ENCODE measurements at regions not wholly inside any gene's neighbourhood (a gene's known extent, or its start where the extent isn't known, plus 50 kb on each side); places are given as distances from the start of the nearest gene placed in this dataset.

- Histone ChIP-seq H3K27me3 (ENCODE audit: low read length) (no peaks in the 10 kb centered on the region), H3K9me2 (replicated peaks; ENCODE audit: insufficient read depth, low read length) (no peaks in the 10 kb centered on the region), H3K79me2 (ENCODE audit: insufficient read depth, low read length) (no peaks in the 10 kb centered on the region), H3K27ac (ENCODE audit: low read depth, low read length) (no peak overlapping the region), H3K36me3 (ENCODE audit: low read length) (no peaks in the 10 kb centered on the region), H3K9me3 (ENCODE audit: insufficient read depth, low read length) (no peaks in the 10 kb centered on the region), H2AFZ (ENCODE audit: low read depth, low read length, severe bottlenecking) (no peak overlapping the region), H3K4me2 (ENCODE audit: low read depth, low read length, poor library complexity, severe bottlenecking) (no peak overlapping the region), H3K9ac (ENCODE audit: low read length) (no peak overlapping the region), H4K20me1 (ENCODE audit: low read depth, low read length) (no peaks in the 10 kb centered on the region), H3K4me3 (ENCODE audit: insufficient read depth, low read length, poor library complexity, severe bottlenecking) (no peak overlapping the region), H3F3A (ENCODE audit: insufficient read depth) (no peaks in the 10 kb centered on the region)
- TF ChIP-seq, protein P1, sequence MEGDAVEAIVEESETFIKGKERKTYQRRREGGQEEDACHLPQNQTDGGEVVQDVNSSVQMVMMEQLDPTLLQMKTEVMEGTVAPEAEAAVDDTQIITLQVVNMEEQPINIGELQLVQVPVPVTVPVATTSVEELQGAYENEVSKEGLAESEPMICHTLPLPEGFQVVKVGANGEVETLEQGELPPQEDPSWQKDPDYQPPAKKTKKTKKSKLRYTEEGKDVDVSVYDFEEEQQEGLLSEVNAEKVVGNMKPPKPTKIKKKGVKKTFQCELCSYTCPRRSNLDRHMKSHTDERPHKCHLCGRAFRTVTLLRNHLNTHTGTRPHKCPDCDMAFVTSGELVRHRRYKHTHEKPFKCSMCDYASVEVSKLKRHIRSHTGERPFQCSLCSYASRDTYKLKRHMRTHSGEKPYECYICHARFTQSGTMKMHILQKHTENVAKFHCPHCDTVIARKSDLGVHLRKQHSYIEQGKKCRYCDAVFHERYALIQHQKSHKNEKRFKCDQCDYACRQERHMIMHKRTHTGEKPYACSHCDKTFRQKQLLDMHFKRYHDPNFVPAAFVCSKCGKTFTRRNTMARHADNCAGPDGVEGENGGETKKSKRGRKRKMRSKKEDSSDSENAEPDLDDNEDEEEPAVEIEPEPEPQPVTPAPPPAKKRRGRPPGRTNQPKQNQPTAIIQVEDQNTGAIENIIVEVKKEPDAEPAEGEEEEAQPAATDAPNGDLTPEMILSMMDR (IDR thresholded peaks at IDR 0.05; ENCODE audit: insufficient read depth, low read length, poor library complexity, severe bottlenecking): no peak
- TF ChIP-seq EZH2phosphoT487 (conservative IDR thresholded peaks at IDR 0.05; ENCODE audit: low read length): no peak
Observed at GRCh38 chr14:71183876-71184689, 276.8 kb downstream of the PCNX1 start.

DNA sequence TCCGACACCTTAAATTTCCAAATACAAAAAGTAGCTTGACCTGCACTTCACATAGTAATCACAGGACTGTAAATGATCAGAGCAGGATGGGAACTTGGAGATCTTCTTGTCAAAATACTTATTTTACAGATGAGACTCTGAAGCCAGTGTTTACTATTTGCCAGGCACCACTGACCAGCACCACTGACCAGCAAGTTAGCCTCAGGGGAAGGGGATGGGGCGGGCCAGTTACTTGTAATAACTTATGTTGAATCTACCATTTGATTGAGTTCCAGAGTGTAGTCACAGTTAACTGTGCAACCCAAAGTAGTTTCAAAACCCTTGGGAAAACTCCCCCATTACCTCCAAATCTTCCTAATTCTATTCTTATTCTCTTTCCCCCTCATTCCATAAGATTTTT lies 278.4 kb downstream of the PCNX1 start:
- H3K79me2 ChIP-seq (ENCODE audit: insufficient read depth, low read length): no peaks in the 10 kb centered on the region
- H4K20me1 ChIP-seq (ENCODE audit: low read depth, low read length): no peaks in the 10 kb centered on the region
- TF ChIP-seq, protein P1 (IDR thresholded peaks at IDR 0.05; ENCODE audit: insufficient read depth, low read length, poor library complexity, severe bottlenecking): no peak
- TF ChIP-seq EZH2phosphoT487 (conservative IDR thresholded peaks at IDR 0.05; ENCODE audit: low read length): no peak
- no peaks in the 10 kb centered on the region for H3K9me2 ChIP-seq (replicated peaks; ENCODE audit: insufficient read depth, low read length)
- H3K4me3 ChIP-seq (ENCODE audit: insufficient read depth, low read length, poor library complexity, severe bottlenecking): no peak overlapping the region
- no peaks in the 10 kb centered on the region for H3K27me3 ChIP-seq (ENCODE audit: low read length)
- no peaks in the 10 kb centered on the region for H3K36me3 ChIP-seq (ENCODE audit: low read length)
- H3F3A ChIP-seq (ENCODE audit: insufficient read depth): no peaks in the 10 kb centered on the region
- H3K4me2 ChIP-seq (ENCODE audit: low read depth, low read length, poor library complexity, severe bottlenecking): no peak overlapping the region
- no peak overlapping the region for H3K9ac ChIP-seq (ENCODE audit: low read length)
- no peak overlapping the region for H3K27ac ChIP-seq (ENCODE audit: low read depth, low read length)
- H3K9me3 ChIP-seq (ENCODE audit: insufficient read depth, low read length): no peaks in the 10 kb centered on the region
- H2AFZ ChIP-seq (ENCODE audit: low read depth, low read length, severe bottlenecking): no peak overlapping the region

GRCh38 chr14:71187633-71188356 lies 280.5 kb downstream of the PCNX1 start:
- Histone ChIP-seq H3K9ac (ENCODE audit: low read length) (no peak overlapping the region), H3K9me2 (replicated peaks; ENCODE audit: insufficient read depth, low read length) (no peaks in the 10 kb centered on the region), H3K9me3 (ENCODE audit: insufficient read depth, low read length) (no peaks in the 10 kb centered on the region), H3K27me3 (ENCODE audit: low read length) (no peaks in the 10 kb centered on the region), H3K79me2 (ENCODE audit: insufficient read depth, low read length) (no peaks in the 10 kb centered on the region), H3K36me3 (ENCODE audit: low read length) (no peaks in the 10 kb centered on the region), H2AFZ (ENCODE audit: low read depth, low read length, severe bottlenecking) (no peak overlapping the region), H4K20me1 (ENCODE audit: low read depth, low read length) (no peaks in the 10 kb centered on the region), H3K4me2 (ENCODE audit: low read depth, low read length, poor library complexity, severe bottlenecking) (no peak overlapping the region), H3F3A (ENCODE audit: insufficient read depth) (no peaks in the 10 kb centered on the region), H3K27ac (ENCODE audit: low read depth, low read length) (no peak overlapping the region), H3K4me3 (ENCODE audit: insufficient read depth, low read length, poor library complexity, severe bottlenecking) (no peak overlapping the region)
- TF ChIP-seq, protein P1 (IDR thresholded peaks at IDR 0.05; ENCODE audit: insufficient read depth, low read length, poor library complexity, severe bottlenecking): no peak
- TF ChIP-seq EZH2phosphoT487 (conservative IDR thresholded peaks at IDR 0.05; ENCODE audit: low read length): no peak

All from SU-DHL-6 (cell line).